Endothelial cell of umbilical vein (primary cell): ENCODE measurements at regions not wholly inside any gene's neighbourhood (a gene's known extent, or its start where the extent isn't known, plus 50 kb on each side); places are given as distances from the start of the nearest gene placed in this dataset.

Experiments used
- BruUV-seq: library from RNA; stranded (reverse); fragments of 400-500 nt; replicated peaks from 2 replicates; lab custom pipeline; 2021; lab: Mats Ljungman, UMichigan
- CTCF ChIA-PET: fragments of 300-600, 350-600 bp; sonication (Branson Sonifier 250); formaldehyde crosslinking; loops from one replicate; lab custom pipeline; 2021; ENCODE audit warnings: antibody characterized with exemption, inconsistent platforms; lab: Charles Lee
- POLR2A ChIA-PET: fragments of 300-600, 350-600 bp; sonication (Branson Sonifier 250); formaldehyde crosslinking; loops from one replicate; lab custom pipeline; 2021; ENCODE audit warnings: antibody characterized with exemption, inconsistent platforms; lab: Charles Lee
- DNase-seq: peaks from one replicate; pipeline ENCODE4 v3.0.0-alpha.2; 2011; ENCODE audit warnings: low read depth, low spot score
- FAIRE-seq: peaks from 2 replicates; lab custom pipeline; 2011; peaks lifted over from hg19 to GRCh38; lab: Jason Lieb, UNC
- H2AFZ ChIP-seq: 2 replicates; pipeline ENCODE4 v1.6.0; 2012; ENCODE audit warnings: low read depth, low read length, control low read depth, inconsistent platforms
- H3K27ac ChIP-seq: 2 replicates; pipeline ENCODE4 v1.5.1; 2011; ENCODE audit warnings: low read depth, mild to moderate bottlenecking, control low read depth, low read length, moderate library complexity; ENCODE audit not compliant: insufficient read depth
- H3K27me3 ChIP-seq, 2 experiments: 2 replicates each; pipeline versions ENCODE4 v1.6.0 to v1.6.1; 2011; ENCODE audit warnings: low read length in 2 of 2, mixed read lengths in 1 of 2; ENCODE audit not compliant: control insufficient read depth in 2 of 2, insufficient read depth in 2 of 2
- H3K36me3 ChIP-seq, 2 experiments: 2 replicates in 1 of 2; 3 replicates in 1 of 2; pipeline ENCODE4 v1.5.1; 2011; ENCODE audit warnings: low read length in 2 of 2, mild to moderate bottlenecking in 1 of 2, moderate library complexity in 1 of 2; ENCODE audit not compliant: control insufficient read depth in 2 of 2, insufficient read depth in 2 of 2; ENCODE audit errors: extremely low read depth in 1 of 2
- H3K4me1 ChIP-seq: 3 replicates; pipeline ENCODE4 v1.5.1; 2011; ENCODE audit warnings: mild to moderate bottlenecking, low read length; ENCODE audit not compliant: control insufficient read depth, insufficient read depth; ENCODE audit errors: extremely low read depth
- H3K4me2 ChIP-seq: 2 replicates; pipeline ENCODE4 v1.6.1; 2011; ENCODE audit warnings: low read length, control low read depth, mixed read lengths; ENCODE audit not compliant: insufficient read depth
- H3K4me3 ChIP-seq, 3 experiments: fragments of 200-600 bp in 1 of 3; sonication (generic), shearing (Covaris generic) in 1 of 3; replicated peaks in 1 of 3; 2 replicates each; pipeline ENCODE4 v1.5.1; 2011 to 2016; ENCODE audit warnings: control low read depth in 3 of 3, low read length in 3 of 3, mild to moderate bottlenecking in 2 of 3, inconsistent platforms in 1 of 3, low read depth in 1 of 3, moderate library complexity in 1 of 3; ENCODE audit not compliant: insufficient read depth in 1 of 3
- H3K79me2 ChIP-seq: 2 replicates; pipeline ENCODE4 v1.6.0; 2012; ENCODE audit warnings: low read length, inconsistent platforms; ENCODE audit not compliant: control insufficient read depth, insufficient read depth
- H3K9ac ChIP-seq: replicated peaks from 2 replicates; pipeline ENCODE3; 2011; ENCODE audit warnings: low read length, control low read depth; ENCODE audit not compliant: insufficient read depth; ENCODE audit errors: extremely low read depth
- H3K9me1 ChIP-seq: replicated peaks from 3 replicates; pipeline ENCODE4 v1.6.0; 2011; ENCODE audit warnings: mild to moderate bottlenecking, low read length; ENCODE audit not compliant: control insufficient read depth, insufficient read depth; ENCODE audit errors: extremely low read depth
- H3K9me3 ChIP-seq: replicated peaks from 2 replicates; pipeline ENCODE4 v1.5.1; 2012; ENCODE audit warnings: low read length, inconsistent platforms; ENCODE audit not compliant: control insufficient read depth, insufficient read depth
- H4K20me1 ChIP-seq: replicated peaks from 2 replicates; pipeline ENCODE3; 2011; ENCODE audit warnings: mild to moderate bottlenecking, low read length; ENCODE audit not compliant: control insufficient read depth, insufficient read depth; ENCODE audit errors: extremely low read depth
- EZH2 ChIP-seq: IDR thresholded peaks from 2 replicates; pipeline ENCODE4 v1.6.1; 2012; ENCODE audit warnings: borderline replicate concordance, low read depth, mild to moderate bottlenecking, moderate library complexity, low read length, inconsistent platforms; ENCODE audit not compliant: severe bottlenecking
- FOS ChIP-seq: IDR thresholded peaks from 2 replicates; pipeline ENCODE4 v1.6.1; 2011; ENCODE audit warnings: mild to moderate bottlenecking, low read length, moderate library complexity, borderline replicate concordance; ENCODE audit not compliant: insufficient read depth
- GATA2 ChIP-seq: IDR thresholded peaks from 2 replicates; pipeline ENCODE4 v1.7.0; 2011; ENCODE audit warnings: low read depth, mild to moderate bottlenecking, moderate library complexity, mixed read lengths, low read length; ENCODE audit not compliant: insufficient read length, insufficient read depth
- JUN ChIP-seq: IDR thresholded peaks from 2 replicates; pipeline ENCODE4 v1.6.1; 2011; ENCODE audit warnings: borderline replicate concordance, low read depth; ENCODE audit not compliant: insufficient read length, insufficient read depth
- MAX ChIP-seq: IDR thresholded peaks from 2 replicates; pipeline ENCODE4 v1.6.1; 2011; ENCODE audit not compliant: insufficient read depth, insufficient read length
- MYC ChIP-seq: IDR thresholded peaks from one replicate; pipeline ENCODE4 v1.6.1; 2011; ENCODE audit warnings: mild to moderate bottlenecking, low read depth, low read length
- POLR2A ChIP-seq: IDR thresholded peaks from 2 replicates; pipeline ENCODE4 v1.6.1; 2012; ENCODE audit warnings: low read depth, mild to moderate bottlenecking, control low read depth, low read length
- POLR2AphosphoS5 ChIP-seq: IDR thresholded peaks from 2 replicates; pipeline ENCODE4 v1.6.1; 2012; ENCODE audit warnings: low read depth, mild to moderate bottlenecking, control low read depth, low read length, moderate library complexity; ENCODE audit not compliant: insufficient read depth
- dilution Hi-C: fragments of 300-500 bp; cut with MboI; formaldehyde crosslinking; loops from one replicate; pipeline ENCODE4 v1.15.0; 2019; ENCODE audit warnings: low sequenced_read_pairs; ENCODE audit not compliant: extremely low pct_ligation_motif_present
- intact Hi-C: fragments of 100-400 bp; cut with micrococcal nuclease; formaldehyde crosslinking; loops from one replicate; pipeline ENCODE4 v1.10.0; 2022
- TF ChIP-seq, protein P1 (sequence below), 2 donors: IDR thresholded peaks; 1 replicate in 1 of 2; 2 replicates in 1 of 2; pipeline ENCODE4 v1.5.1; 2011; ENCODE audit warnings: low read length in 2 of 2, mild to moderate bottlenecking in 2 of 2, moderate library complexity in 2 of 2, control low read depth in 1 of 2, inconsistent platforms in 1 of 2, low read depth in 1 of 2; ENCODE audit not compliant: insufficient read depth in 1 of 2; ENCODE audit errors: extremely low read depth in 1 of 2

GRCh38 chr18:56001576-56001975 is 413.6 kb upstream of the TCF4 start:
- dilution Hi-C loops (no loop called here), intact Hi-C loops (no loop called here)
- H3K27me3 ChIP-seq = no peaks in the 10 kb centered on the region
- no peak overlapping the region for H3K4me2 ChIP-seq
- no peak for DNase-seq
- H3K4me1 ChIP-seq = no peaks in the 10 kb centered on the region
- CTCF ChIA-PET = interaction anchor here (0.6 to 1.0 kb wide), 3 partner anchors 11 to 64 kb away, joined by 3 read pairs; no protein-coding TSS in a partner anchor
- no peak for FAIRE-seq
- H3K36me3 ChIP-seq = no peaks in the 10 kb centered on the region
- no peak overlapping the region for H3K4me3 ChIP-seq
- H2AFZ ChIP-seq = no peak overlapping the region
- no peaks in the 10 kb centered on the region for H4K20me1 ChIP-seq
- no peak overlapping the region for H3K27ac ChIP-seq
- TF ChIP-seq EZH2 (no peak), POLR2AphosphoS5 (no peak)
- no peaks in the 10 kb centered on the region for H3K9me3 ChIP-seq
- POLR2A ChIA-PET = no interaction called here
- H3K9ac ChIP-seq = no peak overlapping the region
- H3K79me2 ChIP-seq = no peaks in the 10 kb centered on the region
- BruUV-seq = no TSS peak
- no peaks in the 10 kb centered on the region for H3K9me1 ChIP-seq

DNA sequence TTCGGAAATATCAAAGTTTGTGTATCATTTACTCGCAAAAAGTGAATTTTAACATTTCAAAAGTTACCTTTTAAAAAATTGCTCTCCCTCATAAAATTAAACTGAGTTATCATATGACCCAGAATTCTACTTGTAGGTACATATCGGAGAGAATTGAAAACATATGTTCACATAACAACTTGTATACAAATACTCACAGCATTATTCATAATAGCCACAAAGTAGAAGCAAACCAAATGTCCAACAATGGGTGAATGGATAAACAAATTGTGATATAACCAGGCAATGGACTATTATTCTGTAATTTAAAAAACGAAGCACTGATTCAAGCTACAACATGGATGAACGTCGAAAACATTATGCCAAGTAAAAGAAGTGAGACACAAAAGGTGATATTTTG is 412.0 kb upstream of the TCF4 start:
- no TSS peak for BruUV-seq
- Histone ChIP-seq H3K79me2 (no peaks in the 10 kb centered on the region), H3K4me2 (no peak overlapping the region), H3K27me3 (no peaks in the 10 kb centered on the region), H3K27ac (no peak overlapping the region), H3K4me1 (no peaks in the 10 kb centered on the region), H3K36me3 (no peaks in the 10 kb centered on the region), H2AFZ (no peak overlapping the region), H3K9me1 (no peaks in the 10 kb centered on the region), H3K4me3 (no peak overlapping the region), H3K9ac (no peak overlapping the region), H4K20me1 (no peaks in the 10 kb centered on the region), H3K9me3 (no peaks in the 10 kb centered on the region)
- dilution Hi-C loops (no loop called here), intact Hi-C loops (no loop called here)
- ChIA-PET POLR2A (no interaction called here), CTCF (interaction anchor here (1.1 kb wide), 1 partner anchor 16 kb away, joined by 3 read pairs; no protein-coding TSS in a partner anchor)
- no peak for FAIRE-seq
- TF ChIP-seq FOS = no peak
- TF ChIP-seq MYC = no peak
- no peak for TF ChIP-seq MAX
- no peak for TF ChIP-seq GATA2
- no peak for TF ChIP-seq JUN
- no peak for TF ChIP-seq POLR2AphosphoS5
- TF ChIP-seq EZH2 = no peak
- TF ChIP-seq, protein P1, sequence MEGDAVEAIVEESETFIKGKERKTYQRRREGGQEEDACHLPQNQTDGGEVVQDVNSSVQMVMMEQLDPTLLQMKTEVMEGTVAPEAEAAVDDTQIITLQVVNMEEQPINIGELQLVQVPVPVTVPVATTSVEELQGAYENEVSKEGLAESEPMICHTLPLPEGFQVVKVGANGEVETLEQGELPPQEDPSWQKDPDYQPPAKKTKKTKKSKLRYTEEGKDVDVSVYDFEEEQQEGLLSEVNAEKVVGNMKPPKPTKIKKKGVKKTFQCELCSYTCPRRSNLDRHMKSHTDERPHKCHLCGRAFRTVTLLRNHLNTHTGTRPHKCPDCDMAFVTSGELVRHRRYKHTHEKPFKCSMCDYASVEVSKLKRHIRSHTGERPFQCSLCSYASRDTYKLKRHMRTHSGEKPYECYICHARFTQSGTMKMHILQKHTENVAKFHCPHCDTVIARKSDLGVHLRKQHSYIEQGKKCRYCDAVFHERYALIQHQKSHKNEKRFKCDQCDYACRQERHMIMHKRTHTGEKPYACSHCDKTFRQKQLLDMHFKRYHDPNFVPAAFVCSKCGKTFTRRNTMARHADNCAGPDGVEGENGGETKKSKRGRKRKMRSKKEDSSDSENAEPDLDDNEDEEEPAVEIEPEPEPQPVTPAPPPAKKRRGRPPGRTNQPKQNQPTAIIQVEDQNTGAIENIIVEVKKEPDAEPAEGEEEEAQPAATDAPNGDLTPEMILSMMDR (IDR thresholded peaks at IDR 0.05; ENCODE audit: extremely low read depth in 1 of 2, insufficient read depth in 1 of 2, low read depth in 1 of 2, low read length in 2 of 2) = no peak
- no peak for TF ChIP-seq POLR2A
- DNase-seq = no peak
